A673 (cell line): ENCODE measurements at regions not wholly inside any gene's neighbourhood (a gene's known extent, or its start where the extent isn't known, plus 50 kb on each side); places are given as distances from the start of the nearest gene placed in this dataset.

Experiments
- EZH2 ChIP-seq: fragments of 200-600 bp; sonication (generic); IDR thresholded peaks from 2 replicates; pipeline ENCODE4 v1.6.1; 2017; ENCODE audit warnings: borderline replicate concordance, low read depth, mild to moderate bottlenecking, mixed read lengths, antibody characterized with exemption, low read length; ENCODE audit not compliant: poor library complexity, severe bottlenecking
- TF ChIP-seq, protein P1 (sequence below): fragments of 300-800, 200-600 bp; sonication (generic); conservative IDR thresholded peaks from 2 replicates; pipeline ENCODE4 v1.5.1; 2017; ENCODE audit warnings: low read depth, mild to moderate bottlenecking, antibody characterized with exemption, low read length, moderate library complexity, mixed read lengths

DNA sequence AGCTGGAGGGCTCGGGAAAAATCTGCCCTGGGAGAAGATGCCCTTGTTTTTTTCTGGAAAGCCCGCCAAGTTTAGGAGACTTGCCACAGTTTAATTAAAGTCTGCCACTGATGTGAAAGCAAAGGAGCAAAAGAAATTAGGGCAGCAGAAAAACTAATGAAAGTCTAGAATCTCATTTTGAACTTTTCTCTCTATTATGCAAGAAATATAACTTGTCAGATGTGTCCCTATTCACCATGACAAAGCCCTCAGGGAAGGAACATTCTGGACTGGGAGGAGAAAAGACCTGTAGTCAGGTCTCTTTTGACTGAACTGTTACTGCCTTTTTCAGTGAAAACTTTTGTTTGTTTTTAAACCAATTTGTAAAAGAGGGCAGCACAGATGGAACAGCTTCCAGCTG is 715.5 kb downstream of the SORCS3 start:
- TF ChIP-seq, protein P1, sequence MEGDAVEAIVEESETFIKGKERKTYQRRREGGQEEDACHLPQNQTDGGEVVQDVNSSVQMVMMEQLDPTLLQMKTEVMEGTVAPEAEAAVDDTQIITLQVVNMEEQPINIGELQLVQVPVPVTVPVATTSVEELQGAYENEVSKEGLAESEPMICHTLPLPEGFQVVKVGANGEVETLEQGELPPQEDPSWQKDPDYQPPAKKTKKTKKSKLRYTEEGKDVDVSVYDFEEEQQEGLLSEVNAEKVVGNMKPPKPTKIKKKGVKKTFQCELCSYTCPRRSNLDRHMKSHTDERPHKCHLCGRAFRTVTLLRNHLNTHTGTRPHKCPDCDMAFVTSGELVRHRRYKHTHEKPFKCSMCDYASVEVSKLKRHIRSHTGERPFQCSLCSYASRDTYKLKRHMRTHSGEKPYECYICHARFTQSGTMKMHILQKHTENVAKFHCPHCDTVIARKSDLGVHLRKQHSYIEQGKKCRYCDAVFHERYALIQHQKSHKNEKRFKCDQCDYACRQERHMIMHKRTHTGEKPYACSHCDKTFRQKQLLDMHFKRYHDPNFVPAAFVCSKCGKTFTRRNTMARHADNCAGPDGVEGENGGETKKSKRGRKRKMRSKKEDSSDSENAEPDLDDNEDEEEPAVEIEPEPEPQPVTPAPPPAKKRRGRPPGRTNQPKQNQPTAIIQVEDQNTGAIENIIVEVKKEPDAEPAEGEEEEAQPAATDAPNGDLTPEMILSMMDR = no peak
- TF ChIP-seq EZH2 = no peak
